Activated CD4-positive, alpha-beta memory T cell treated with anti-CD3 and anti-CD28 coated beads for 36 hours (primary cell): ENCODE measurements at regions not wholly inside any gene's neighbourhood (a gene's known extent, or its start where the extent isn't known, plus 50 kb on each side); places are given as distances from the start of the nearest gene placed in this dataset.
"Not testable (repeated sequence)": the region's sequence is repeated elsewhere in the genome, so short reads cannot be mapped to it uniquely, and the experiment has no call there.

Experiments
- CTCF ChIA-PET: fragments of 350-600 bp; sonication (Branson Sonifier 250); formaldehyde crosslinking; loops from one replicate; lab custom pipeline; 2021; ENCODE audit warnings: antibody characterized with exemption, inconsistent platforms; lab: Charles Lee
- POLR2A ChIA-PET: fragments of 350-600 bp; sonication (Branson Sonifier 250); formaldehyde crosslinking; loops from one replicate; lab custom pipeline; 2021; ENCODE audit warnings: antibody characterized with exemption; lab: Charles Lee
- DNase-seq: peaks from one replicate; pipeline ENCODE4 v3.0.0-alpha.2; 2020
- H3K27ac Mint-ChIP-seq: one replicate; pipeline ENCODE4 v1.8.0; 2021; ENCODE audit warnings: mixed read lengths
- H3K27me3 Mint-ChIP-seq: one replicate; pipeline ENCODE4 v1.8.0; 2021; ENCODE audit warnings: mixed read lengths
- H3K36me3 Mint-ChIP-seq: one replicate; pipeline ENCODE4 v1.8.0; 2021; ENCODE audit warnings: mixed read lengths
- H3K4me1 Mint-ChIP-seq: one replicate; pipeline ENCODE4 v1.8.0; 2021; ENCODE audit warnings: low read depth, mixed read lengths
- H3K4me3 Mint-ChIP-seq: one replicate; pipeline ENCODE4 v1.8.0; 2021; ENCODE audit warnings: mild to moderate bottlenecking, mixed read lengths
- H3K9me3 Mint-ChIP-seq: one replicate; pipeline ENCODE4 v1.8.0; 2021; ENCODE audit warnings: mixed read lengths
- intact Hi-C: fragments of 100-400 bp; cut with micrococcal nuclease; formaldehyde crosslinking; loops from one replicate; pipeline ENCODE4 v1.15.1; 2023

GRCh38 chr3:5977331-5977730 is 789.8 kb downstream of the EDEM1 start:
- H3K4me3 Mint-ChIP-seq = no peak overlapping the region
- no peaks in the 10 kb centered on the region for H3K27me3 Mint-ChIP-seq
- H3K4me1 Mint-ChIP-seq = no peaks in the 10 kb centered on the region
- DNase-seq = no peak
- POLR2A ChIA-PET = no interaction called here
- H3K27ac Mint-ChIP-seq = no peak overlapping the region
- CTCF ChIA-PET = no interaction called here
- H3K9me3 Mint-ChIP-seq = peaks cover 12% of the 10 kb centered on the region
- intact Hi-C loops = no loop called here
- no peaks in the 10 kb centered on the region for H3K36me3 Mint-ChIP-seq

- H3K4me1 Mint-ChIP-seq = no peaks in the 10 kb centered on the region
- no peak overlapping the region for H3K4me3 Mint-ChIP-seq
- H3K27me3 Mint-ChIP-seq = no peaks in the 10 kb centered on the region
- intact Hi-C loops = no loop called here
- no peaks in the 10 kb centered on the region for H3K36me3 Mint-ChIP-seq
- ChIA-PET POLR2A (no interaction called here), CTCF (no interaction called here)
- no peak for DNase-seq
- H3K9me3 Mint-ChIP-seq = peaks cover 16% of the 10 kb centered on the region
- H3K27ac Mint-ChIP-seq = no peak overlapping the region
Measured at GRCh38 chr3:5980475-5980874, 793.0 kb downstream of the EDEM1 start.

- Mint-ChIP-seq H3K27me3 (no peaks in the 10 kb centered on the region), H3K36me3 (no peaks in the 10 kb centered on the region), H3K4me3 (no peak overlapping the region), H3K4me1 (no peaks in the 10 kb centered on the region), H3K9me3 (peaks cover 5% of the 10 kb centered on the region), H3K27ac (no peak overlapping the region)
- intact Hi-C loops = no loop called here
- ChIA-PET POLR2A (no interaction called here), CTCF (no interaction called here)
- no peak for DNase-seq
Measured at GRCh38 chr3:5994651-5995050, 807.1 kb downstream of the EDEM1 start.

- CTCF ChIA-PET = no interaction called here
- H3K4me1 Mint-ChIP-seq = no peaks in the 10 kb centered on the region
- H3K4me3 Mint-ChIP-seq = no peak overlapping the region
- intact Hi-C loops = no loop called here
- no peaks in the 10 kb centered on the region for H3K27me3 Mint-ChIP-seq
- no peak overlapping the region for H3K27ac Mint-ChIP-seq
- H3K9me3 Mint-ChIP-seq = peaks cover 12% of the 10 kb centered on the region
- POLR2A ChIA-PET = no interaction called here
- no peak for DNase-seq
- H3K36me3 Mint-ChIP-seq = no peaks in the 10 kb centered on the region
Measured at GRCh38 chr3:6018456-6018855, 830.9 kb downstream of the EDEM1 start.

- no peaks in the 10 kb centered on the region for H3K4me1 Mint-ChIP-seq
- no peak for DNase-seq
- ChIA-PET CTCF (no interaction called here), POLR2A (no interaction called here)
- no peaks in the 10 kb centered on the region for H3K36me3 Mint-ChIP-seq
- no peak overlapping the region for H3K27ac Mint-ChIP-seq
- intact Hi-C loops = no loop called here
- H3K4me3 Mint-ChIP-seq = no peak overlapping the region
- H3K9me3 Mint-ChIP-seq = peaks cover 16% of the 10 kb centered on the region
- H3K27me3 Mint-ChIP-seq = no peaks in the 10 kb centered on the region
Measured at GRCh38 chr3:6022621-6023020, 835.1 kb downstream of the EDEM1 start.

GRCh38 chr3:6025032-6025431 is 835.9 kb upstream of the GRM7 start:
- CTCF ChIA-PET = no interaction called here
- H3K4me1 Mint-ChIP-seq = no peaks in the 10 kb centered on the region

GRCh38 chr3:6030648-6031047 is 830.3 kb upstream of the GRM7 start:
- peaks cover 25% of the 10 kb centered on the region for H3K9me3 Mint-ChIP-seq
- H3K27ac Mint-ChIP-seq, intact Hi-C loops, CTCF ChIA-PET, H3K4me3 Mint-ChIP-seq, POLR2A ChIA-PET, H3K27me3 Mint-ChIP-seq, H3K36me3 Mint-ChIP-seq, H3K4me1 Mint-ChIP-seq, DNase-seq: not testable (repeated sequence)

More at GRCh38 chr3:6025032-6025431, 835.9 kb upstream of the GRM7 start:
- peaks cover 19% of the 10 kb centered on the region for H3K9me3 Mint-ChIP-seq
- no peak overlapping the region for H3K4me3 Mint-ChIP-seq
- no peak overlapping the region for H3K27ac Mint-ChIP-seq
- no peaks in the 10 kb centered on the region for H3K36me3 Mint-ChIP-seq
- POLR2A ChIA-PET = no interaction called here
- intact Hi-C loops = no loop called here
- no peak for DNase-seq
- no peaks in the 10 kb centered on the region for H3K27me3 Mint-ChIP-seq

- Mint-ChIP-seq H3K36me3 (no peaks in the 10 kb centered on the region), H3K27me3 (no peaks in the 10 kb centered on the region)
- POLR2A ChIA-PET = no interaction called here
Measured at GRCh38 chr3:6035626-6036025, 825.3 kb upstream of the GRM7 start.

GRCh38 chr3:6039971-6040370 is 820.9 kb upstream of the GRM7 start:
- H3K36me3 Mint-ChIP-seq = no peaks in the 10 kb centered on the region

More at GRCh38 chr3:6035626-6036025, 825.3 kb upstream of the GRM7 start:
- no peak for DNase-seq
- no peaks in the 10 kb centered on the region for H3K4me1 Mint-ChIP-seq
- CTCF ChIA-PET = no interaction called here
- H3K9me3 Mint-ChIP-seq = peaks cover 18% of the 10 kb centered on the region
- intact Hi-C loops = no loop called here
- H3K4me3 Mint-ChIP-seq = no peak overlapping the region
- no peak overlapping the region for H3K27ac Mint-ChIP-seq

GRCh38 chr3:6041894-6042293 is 819.0 kb upstream of the GRM7 start:
- DNase-seq = no peak
- H3K4me1 Mint-ChIP-seq = no peaks in the 10 kb centered on the region
- peaks cover 8% of the 10 kb centered on the region for H3K9me3 Mint-ChIP-seq
- intact Hi-C loops = no loop called here
- CTCF ChIA-PET = no interaction called here
- H3K4me3 Mint-ChIP-seq = no peak overlapping the region
- no peaks in the 10 kb centered on the region for H3K36me3 Mint-ChIP-seq
- POLR2A ChIA-PET = no interaction called here
- H3K27me3 Mint-ChIP-seq = no peaks in the 10 kb centered on the region
- H3K27ac Mint-ChIP-seq = no peak overlapping the region

More at GRCh38 chr3:6039971-6040370, 820.9 kb upstream of the GRM7 start:
- DNase-seq = no peak
- POLR2A ChIA-PET = no interaction called here
- Mint-ChIP-seq H3K4me3 (no peak overlapping the region), H3K27ac (no peak overlapping the region), H3K9me3 (peaks cover 2% of the 10 kb centered on the region), H3K4me1 (no peaks in the 10 kb centered on the region), H3K27me3 (no peaks in the 10 kb centered on the region)
- intact Hi-C loops = no loop called here
- CTCF ChIA-PET = no interaction called here

- Mint-ChIP-seq H3K27ac (no peak overlapping the region), H3K4me3 (no peak overlapping the region), H3K27me3 (no peaks in the 10 kb centered on the region), H3K9me3 (peaks cover 32% of the 10 kb centered on the region), H3K36me3 (no peaks in the 10 kb centered on the region), H3K4me1 (no peaks in the 10 kb centered on the region)
- ChIA-PET POLR2A (no interaction called here), CTCF (no interaction called here)
- DNase-seq = no peak
- intact Hi-C loops = no loop called here
Measured at GRCh38 chr3:6047016-6047415, 813.9 kb upstream of the GRM7 start.

- no peak for DNase-seq
- H3K36me3 Mint-ChIP-seq = no peaks in the 10 kb centered on the region
- H3K27me3 Mint-ChIP-seq = no peaks in the 10 kb centered on the region
- no peak overlapping the region for H3K27ac Mint-ChIP-seq
- no peaks in the 10 kb centered on the region for H3K9me3 Mint-ChIP-seq
- POLR2A ChIA-PET = no interaction called here
- CTCF ChIA-PET = no interaction called here
- no peak overlapping the region for H3K4me3 Mint-ChIP-seq
- no peaks in the 10 kb centered on the region for H3K4me1 Mint-ChIP-seq
- intact Hi-C loops = no loop called here
Measured at GRCh38 chr3:6060251-6060650, 800.7 kb upstream of the GRM7 start.

GRCh38 chr3:6062261-6063187 is 798.4 kb upstream of the GRM7 start:
- CTCF ChIA-PET = no interaction called here
- intact Hi-C loops = no loop called here
- Mint-ChIP-seq H3K9me3 (no peaks in the 10 kb centered on the region), H3K36me3 (no peaks in the 10 kb centered on the region), H3K27me3 (no peaks in the 10 kb centered on the region), H3K27ac (no peak overlapping the region), H3K4me3 (no peak overlapping the region), H3K4me1 (no peaks in the 10 kb centered on the region)
- POLR2A ChIA-PET = no interaction called here
- no peak for DNase-seq
